Liver (tissue), 7 donors: ENCODE measurements at regions not wholly inside any gene's neighbourhood (a gene's known extent, or its start where the extent isn't known, plus 50 kb on each side); places are given as distances from the start of the nearest gene placed in this dataset.
"Not testable (repeated sequence)": the region's sequence is repeated elsewhere in the genome, so short reads cannot be mapped to it uniquely, and the experiment has no call there.

Experiments
- DNase-seq: peaks from one replicate; pipeline ENCODE4 v3.0.0-alpha.2; 2017; ENCODE audit warnings: low spot score
- H3K27ac ChIP-seq, 2 donors: one replicate each; pipeline ENCODE4 v1.7.0; 2013; ENCODE audit warnings: inconsistent platforms in 2 of 2, low read length in 2 of 2, control low read depth in 1 of 2, low read depth in 1 of 2, mild to moderate bottlenecking in 1 of 2
- H3K27me3 ChIP-seq, 4 donors: one replicate each; pipeline versions ENCODE4 v1.6.1 to v1.7.0; 2013; ENCODE audit warnings: low read length in 3 of 4, inconsistent platforms in 1 of 4, mild to moderate bottlenecking in 1 of 4, moderate library complexity in 1 of 4; ENCODE audit not compliant: control insufficient read depth in 4 of 4, insufficient read depth in 4 of 4
- H3K36me3 ChIP-seq, 4 donors: one replicate each; pipeline versions ENCODE4 v1.6.1 to v1.7.0; 2013; ENCODE audit warnings: low read length in 3 of 4, mild to moderate bottlenecking in 3 of 4, low read depth in 1 of 4, moderate library complexity in 1 of 4; ENCODE audit not compliant: control insufficient read depth in 4 of 4, insufficient read depth in 3 of 4
- H3K4me1 ChIP-seq, 4 donors: one replicate each; pipeline versions ENCODE4 v1.6.1 to v1.7.0; 2013; ENCODE audit warnings: low read length in 3 of 4, mild to moderate bottlenecking in 3 of 4, moderate library complexity in 1 of 4; ENCODE audit not compliant: control insufficient read depth in 4 of 4, insufficient read depth in 4 of 4
- H3K4me3 ChIP-seq, 3 donors: one replicate each; pipeline versions ENCODE4 v1.6.1 to v1.7.0; 2013; ENCODE audit warnings: low read length in 3 of 3, control low read depth in 1 of 3, low read depth in 1 of 3, mild to moderate bottlenecking in 1 of 3
- H3K9ac ChIP-seq, 2 donors: one replicate each; pipeline ENCODE4 v1.7.0; 2013; ENCODE audit warnings: low read length in 2 of 2, mild to moderate bottlenecking in 2 of 2, moderate library complexity in 2 of 2, control low read depth in 1 of 2, low read depth in 1 of 2
- H3K9me3 ChIP-seq, 4 donors: one replicate each; pipeline versions ENCODE4 v1.6.1 to v1.7.0; 2013; ENCODE audit warnings: low read length in 3 of 4; ENCODE audit not compliant: control insufficient read depth in 4 of 4
- ATF3 ChIP-seq: IDR thresholded peaks from 2 replicates; pipeline ENCODE4 v1.6.1; 2016; ENCODE audit warnings: antibody characterized with exemption
- EGR1 ChIP-seq, 2 donors: IDR thresholded peaks; 2 replicates each; pipeline ENCODE4 v1.6.1; 2016 to 2018; ENCODE audit warnings: antibody characterized with exemption in 2 of 2, low read depth in 2 of 2
- FOXA1 ChIP-seq: IDR thresholded peaks from 2 replicates; pipeline ENCODE4 v1.6.1; 2016; ENCODE audit warnings: antibody characterized with exemption
- FOXA2 ChIP-seq: IDR thresholded peaks from 2 replicates; pipeline ENCODE4 v1.6.1; 2016; ENCODE audit warnings: antibody characterized with exemption
- GABPA ChIP-seq, 2 donors: IDR thresholded peaks in 1 of 2; conservative IDR thresholded peaks in 1 of 2; 2 replicates each; pipeline ENCODE4 v1.6.1; 2016; ENCODE audit warnings: antibody characterized with exemption in 2 of 2, mild to moderate bottlenecking in 1 of 2, moderate library complexity in 1 of 2
- HNF4A ChIP-seq, 2 donors: conservative IDR thresholded peaks; 2 replicates each; pipeline ENCODE4 v1.6.1; 2016; ENCODE audit warnings: antibody characterized with exemption in 2 of 2, mild to moderate bottlenecking in 2 of 2
- HNF4G ChIP-seq: IDR thresholded peaks from 2 replicates; pipeline ENCODE4 v1.6.1; 2016; ENCODE audit warnings: antibody characterized with exemption
- MAX ChIP-seq: IDR thresholded peaks from 2 replicates; pipeline ENCODE4 v1.6.1; 2016; ENCODE audit warnings: antibody characterized with exemption
- NR2F2 ChIP-seq: IDR thresholded peaks from 2 replicates; pipeline ENCODE4 v1.6.1; 2016; ENCODE audit warnings: antibody characterized with exemption
- RAD21 ChIP-seq, 2 donors: IDR thresholded peaks; 2 replicates each; pipeline ENCODE4 v1.6.1; 2016; ENCODE audit warnings: antibody characterized with exemption in 2 of 2, mild to moderate bottlenecking in 2 of 2
- RXRA ChIP-seq, 2 donors: IDR thresholded peaks; 2 replicates each; pipeline ENCODE4 v1.6.1; 2017 to 2018; ENCODE audit warnings: antibody characterized with exemption in 2 of 2, mild to moderate bottlenecking in 1 of 2
- SP1 ChIP-seq: IDR thresholded peaks from 2 replicates; pipeline ENCODE4 v1.6.1; 2018; ENCODE audit warnings: antibody characterized with exemption, mild to moderate bottlenecking
- TAF1 ChIP-seq: conservative IDR thresholded peaks from 2 replicates; pipeline ENCODE4 v1.6.1; 2016; ENCODE audit warnings: antibody characterized with exemption, mild to moderate bottlenecking
- YY1 ChIP-seq: IDR thresholded peaks from 2 replicates; pipeline ENCODE4 v1.6.1; 2016; ENCODE audit warnings: antibody characterized with exemption, mild to moderate bottlenecking
- ZBTB33 ChIP-seq: IDR thresholded peaks from 2 replicates; pipeline ENCODE4 v1.6.1; 2016; ENCODE audit warnings: antibody characterized with exemption
- WGBS: extraction: QIAGEN DNeasy Blood & Tissue Kit; methylation state at CpG from one replicate; pipeline ENCODE4 v1.1.7; 2013; 5-methylcytosine and 5-hydroxymethylcytosine counted together
- TF ChIP-seq, protein P1 (sequence below): IDR thresholded peaks from 2 replicates; pipeline ENCODE4 v1.6.1; 2016; ENCODE audit warnings: antibody characterized with exemption, mild to moderate bottlenecking
- donor health status: healthy.
- donor health status: healthy.
- donor health status: healthy.
- donor health status: healthy.

DNA sequence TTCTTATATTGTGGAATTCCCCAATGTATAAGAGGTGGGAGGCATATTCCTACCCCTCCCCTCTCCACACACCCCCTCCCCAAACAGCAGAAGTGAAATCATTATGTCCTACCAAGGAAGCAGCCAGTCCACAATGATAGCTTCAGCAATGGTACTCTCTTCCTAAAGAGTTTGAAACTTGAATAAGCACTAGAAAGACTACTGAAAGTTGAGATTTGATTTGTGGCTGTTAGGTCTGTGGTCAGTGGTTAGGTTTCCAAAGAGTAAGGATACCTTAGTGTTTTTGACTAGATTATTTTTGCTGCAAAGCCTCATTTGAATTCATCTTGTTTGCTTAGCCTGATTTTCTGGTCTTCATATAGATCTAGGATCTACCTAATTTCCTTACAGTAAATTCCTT, 242.2 kb downstream of the DKK2 start:
- Histone ChIP-seq H3K27ac (no peak overlapping the region), H3K4me3 (no peak overlapping the region), H3K9ac (no peak overlapping the region), H3K27me3 (no peaks in the 10 kb centered on the region), H3K9me3 (no peaks in the 10 kb centered on the region), H3K4me1 (no peaks in the 10 kb centered on the region), H3K36me3 (no peaks in the 10 kb centered on the region)
- DNase-seq = no peak
- TF ChIP-seq SP1 (no peak), ATF3 (no peak), HNF4A (conservative IDR thresholded peaks at IDR 0.05) (no peak)

GRCh38 chr4:106775636-106776035, 260.5 kb downstream of the DKK2 start:
- no peak for TF ChIP-seq HNF4G
- TF ChIP-seq ZBTB33 = no peak
- TF ChIP-seq, protein P1, sequence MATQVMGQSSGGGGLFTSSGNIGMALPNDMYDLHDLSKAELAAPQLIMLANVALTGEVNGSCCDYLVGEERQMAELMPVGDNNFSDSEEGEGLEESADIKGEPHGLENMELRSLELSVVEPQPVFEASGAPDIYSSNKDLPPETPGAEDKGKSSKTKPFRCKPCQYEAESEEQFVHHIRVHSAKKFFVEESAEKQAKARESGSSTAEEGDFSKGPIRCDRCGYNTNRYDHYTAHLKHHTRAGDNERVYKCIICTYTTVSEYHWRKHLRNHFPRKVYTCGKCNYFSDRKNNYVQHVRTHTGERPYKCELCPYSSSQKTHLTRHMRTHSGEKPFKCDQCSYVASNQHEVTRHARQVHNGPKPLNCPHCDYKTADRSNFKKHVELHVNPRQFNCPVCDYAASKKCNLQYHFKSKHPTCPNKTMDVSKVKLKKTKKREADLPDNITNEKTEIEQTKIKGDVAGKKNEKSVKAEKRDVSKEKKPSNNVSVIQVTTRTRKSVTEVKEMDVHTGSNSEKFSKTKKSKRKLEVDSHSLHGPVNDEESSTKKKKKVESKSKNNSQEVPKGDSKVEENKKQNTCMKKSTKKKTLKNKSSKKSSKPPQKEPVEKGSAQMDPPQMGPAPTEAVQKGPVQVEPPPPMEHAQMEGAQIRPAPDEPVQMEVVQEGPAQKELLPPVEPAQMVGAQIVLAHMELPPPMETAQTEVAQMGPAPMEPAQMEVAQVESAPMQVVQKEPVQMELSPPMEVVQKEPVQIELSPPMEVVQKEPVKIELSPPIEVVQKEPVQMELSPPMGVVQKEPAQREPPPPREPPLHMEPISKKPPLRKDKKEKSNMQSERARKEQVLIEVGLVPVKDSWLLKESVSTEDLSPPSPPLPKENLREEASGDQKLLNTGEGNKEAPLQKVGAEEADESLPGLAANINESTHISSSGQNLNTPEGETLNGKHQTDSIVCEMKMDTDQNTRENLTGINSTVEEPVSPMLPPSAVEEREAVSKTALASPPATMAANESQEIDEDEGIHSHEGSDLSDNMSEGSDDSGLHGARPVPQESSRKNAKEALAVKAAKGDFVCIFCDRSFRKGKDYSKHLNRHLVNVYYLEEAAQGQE = no peak
- TF ChIP-seq TAF1 = no peak
- TF ChIP-seq FOXA2 = no peak
- no peak for TF ChIP-seq EGR1 (IDR thresholded peaks at IDR 0.05; ENCODE audit: low read depth in 2 of 2)
- no peak for TF ChIP-seq FOXA1
- TF ChIP-seq MAX = no peak
- TF ChIP-seq NR2F2 = no peak
- TF ChIP-seq HNF4A (conservative IDR thresholded peaks at IDR 0.05) = no peak
- no peak for TF ChIP-seq ATF3
- TF ChIP-seq YY1 = no peak
- TF ChIP-seq GABPA (IDR thresholded peaks at IDR 0.05 in 1 of 2, conservative IDR thresholded peaks at IDR 0.05 in 1 of 2) = no peak
- TF ChIP-seq SP1 = no peak
- TF ChIP-seq RAD21 (IDR thresholded peaks at IDR 0.05) = no peak
- no peak for TF ChIP-seq RXRA (IDR thresholded peaks at IDR 0.05)
- H3K27ac ChIP-seq = no peak overlapping the region
- no peaks in the 10 kb centered on the region for H3K36me3 ChIP-seq
- H3K27me3 ChIP-seq = no peaks in the 10 kb centered on the region
- no peak overlapping the region for H3K9ac ChIP-seq
- no peaks in the 10 kb centered on the region for H3K9me3 ChIP-seq
- no peak for DNase-seq
- WGBS = 19% methylated on average over 1 of the region's 1 CpG
- no peaks in the 10 kb centered on the region for H3K4me1 ChIP-seq
- H3K4me3 ChIP-seq = no peak overlapping the region

DNA sequence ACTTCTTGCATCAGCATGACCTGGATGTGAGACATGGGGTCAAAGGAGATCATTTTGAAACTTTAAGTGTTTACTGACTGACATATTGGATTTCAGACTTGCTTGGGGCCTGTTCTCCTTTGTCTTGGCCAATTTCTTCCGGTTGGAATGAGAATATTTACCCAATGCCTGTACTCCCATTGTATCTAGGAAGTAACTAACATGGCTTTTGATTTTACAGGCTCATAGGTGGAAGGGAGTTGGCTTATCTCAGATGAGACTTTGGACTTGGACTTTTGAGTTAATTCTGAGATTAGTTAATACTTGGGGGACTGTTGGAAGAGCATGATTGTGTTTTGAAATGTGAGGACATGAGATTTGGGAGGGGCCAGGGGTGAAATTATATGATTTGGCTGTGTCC, 262.1 kb downstream of the DKK2 start:
- not testable (repeated sequence) for H3K4me3 ChIP-seq, H3K36me3 ChIP-seq, H3K27ac ChIP-seq, H3K27me3 ChIP-seq, H3K9me3 ChIP-seq, DNase-seq, H3K4me1 ChIP-seq, H3K9ac ChIP-seq
- WGBS = 61% methylated on average over 1 of the region's 1 CpG
